OCI-LY7 (cell line): ENCODE measurements at regions not wholly inside any gene's neighbourhood (a gene's known extent, or its start where the extent isn't known, plus 50 kb on each side); places are given as distances from the start of the nearest gene placed in this dataset.

ENCODE experiments used
- BruUV-seq: library from RNA; stranded (reverse); fragments of 400-500 nt; replicated peaks from 2 replicates; lab custom pipeline; 2021; lab: Mats Ljungman, UMichigan
- CTCF ChIA-PET: fragments of 300-600 bp; sonication (Branson Sonifier 250); formaldehyde crosslinking; loops from one replicate; lab custom pipeline; 2022; ENCODE audit warnings: antibody characterized with exemption; ENCODE audit not compliant: unreplicated experiment; lab: Charles Lee
- POLR2A ChIA-PET: fragments of 300-600 bp; sonication (Branson Sonifier 250); formaldehyde crosslinking; loops from one replicate; lab custom pipeline; 2022; ENCODE audit warnings: antibody characterized with exemption; lab: Charles Lee
- DNase-seq: peaks from one replicate; pipeline ENCODE4 v3.0.0-alpha.2; 2015; ENCODE audit warnings: low spot score
- H2AFZ ChIP-seq: fragments of 200-600 bp; sonication (generic), shearing (Covaris generic); 2 replicates; pipeline ENCODE4 v1.6.1; 2014; ENCODE audit warnings: mild to moderate bottlenecking, antibody characterized with exemption, low read length, moderate library complexity
- H3K27ac ChIP-seq: fragments of 200-600 bp; sonication (generic); 2 replicates; pipeline ENCODE4 v1.5.1; 2014; ENCODE audit warnings: mixed run types, low read depth, mild to moderate bottlenecking, moderate library complexity, low read length, inconsistent platforms; ENCODE audit not compliant: poor library complexity, severe bottlenecking
- H3K36me3 ChIP-seq: fragments of 200-600 bp; sonication (generic); 2 replicates; pipeline ENCODE4 v1.6.1; 2014; ENCODE audit warnings: mild to moderate bottlenecking, antibody characterized with exemption, low read length, moderate library complexity, mixed read lengths; ENCODE audit not compliant: insufficient read depth
- H3K4me1 ChIP-seq: fragments of 200-600 bp; sonication (generic); 2 replicates; pipeline ENCODE4 v1.5.1; 2014; ENCODE audit warnings: mild to moderate bottlenecking, low read length; ENCODE audit not compliant: insufficient read depth, poor library complexity, severe bottlenecking
- H3K4me2 ChIP-seq: fragments of 200-600 bp; sonication (generic); 2 replicates; pipeline ENCODE4 v1.6.1; 2014; ENCODE audit warnings: mild to moderate bottlenecking, low read length
- H3K4me3 ChIP-seq: fragments of 200-600 bp; sonication (generic); 2 replicates; pipeline ENCODE4 v1.5.1; 2014; ENCODE audit warnings: mild to moderate bottlenecking, low read depth, low read length; ENCODE audit not compliant: poor library complexity, severe bottlenecking
- H3K79me2 ChIP-seq: fragments of 200-600 bp; sonication (generic); 2 replicates; pipeline ENCODE4 v1.6.1; 2016; ENCODE audit warnings: low read depth, mild to moderate bottlenecking, low read length, moderate library complexity, mixed read lengths; ENCODE audit not compliant: insufficient read depth
- H3K9me2 ChIP-seq: fragments of 200-600 bp; sonication (generic); 2 replicates; pipeline ENCODE4 v1.6.1; 2016; ENCODE audit warnings: mild to moderate bottlenecking, low read length, mixed read lengths; ENCODE audit not compliant: insufficient read depth
- H3K9me3 ChIP-seq: fragments of 200-600 bp; sonication (generic); 2 replicates; pipeline ENCODE4 v1.6.1; 2014; ENCODE audit warnings: mild to moderate bottlenecking, mixed run types, low read length, mixed read lengths
- H4K20me1 ChIP-seq: fragments of 200-600 bp; sonication (generic); 2 replicates; pipeline ENCODE4 v1.6.1; 2014; ENCODE audit warnings: mild to moderate bottlenecking, antibody characterized with exemption, low read length, moderate library complexity, mixed read lengths; ENCODE audit not compliant: insufficient read depth
- CTCF ChIP-seq: fragments of 200-600 bp; sonication (generic); conservative IDR thresholded peaks from 2 replicates; pipeline ENCODE4 v1.5.1; 2014; ENCODE audit warnings: mild to moderate bottlenecking, antibody characterized with exemption, low read length, moderate library complexity, mixed read lengths
- EZH2phosphoT487 ChIP-seq: fragments of 200-600 bp; sonication (generic); IDR thresholded peaks from 2 replicates; pipeline ENCODE4 v1.6.1; 2018; ENCODE audit warnings: low read depth, borderline replicate concordance, mild to moderate bottlenecking, mixed run types, antibody characterized with exemption, low read length, moderate library complexity, mixed read lengths
- intact Hi-C: fragments of 100-400 bp; cut with micrococcal nuclease; formaldehyde crosslinking; loops from one replicate; pipeline ENCODE4 v1.10.0; 2022; ENCODE audit not compliant: unreplicated experiment

- no peaks in the 10 kb centered on the region for H3K79me2 ChIP-seq
- H3K4me2 ChIP-seq, result no peak overlapping the region
- intact Hi-C loops, result no loop called here
- no peaks in the 10 kb centered on the region for H3K36me3 ChIP-seq
- no peak overlapping the region for H3K4me3 ChIP-seq
- TF ChIP-seq EZH2phosphoT487 (no peak), CTCF (no peak)
- no peak overlapping the region for H2AFZ ChIP-seq
- DNase-seq, result no peak
- no peaks in the 10 kb centered on the region for H3K4me1 ChIP-seq
- ChIA-PET POLR2A (no interaction called here), CTCF (no interaction called here)
- no peak overlapping the region for H3K27ac ChIP-seq
- no TSS peak for BruUV-seq
- no peaks in the 10 kb centered on the region for H3K9me2 ChIP-seq
- no peaks in the 10 kb centered on the region for H4K20me1 ChIP-seq
- H3K9me3 ChIP-seq, result no peaks in the 10 kb centered on the region
Measured at GRCh38 chr3:127136706-127137105, 56.2 kb upstream of the PRR23E start.

GRCh38 chr3:127137113-127137512, 55.8 kb upstream of the PRR23E start:
- H3K79me2 ChIP-seq, result no peaks in the 10 kb centered on the region
- H3K4me1 ChIP-seq, result no peaks in the 10 kb centered on the region
- no TSS peak for BruUV-seq
- no peaks in the 10 kb centered on the region for H3K9me3 ChIP-seq
- no peaks in the 10 kb centered on the region for H4K20me1 ChIP-seq
- H3K9me2 ChIP-seq, result no peaks in the 10 kb centered on the region
- no peak for DNase-seq
- intact Hi-C loops, result no loop called here
- H3K4me3 ChIP-seq, result no peak overlapping the region
- no peaks in the 10 kb centered on the region for H3K36me3 ChIP-seq
- CTCF ChIA-PET, result no interaction called here
- no peak overlapping the region for H2AFZ ChIP-seq
- no peak overlapping the region for H3K27ac ChIP-seq
- no peak for TF ChIP-seq CTCF
- no peak for TF ChIP-seq EZH2phosphoT487
- H3K4me2 ChIP-seq, result no peak overlapping the region
- POLR2A ChIA-PET, result no interaction called here

GRCh38 chr3:127137757-127138536, 55.0 kb upstream of the PRR23E start:
- Histone ChIP-seq H3K9me3 (no peaks in the 10 kb centered on the region), H3K4me3 (no peak overlapping the region), H3K79me2 (no peaks in the 10 kb centered on the region), H3K4me1 (no peaks in the 10 kb centered on the region), H3K36me3 (no peaks in the 10 kb centered on the region), H2AFZ (no peak overlapping the region), H3K9me2 (no peaks in the 10 kb centered on the region), H4K20me1 (no peaks in the 10 kb centered on the region), H3K4me2 (no peak overlapping the region), H3K27ac (no peak overlapping the region)
- DNase-seq, result no peak
- POLR2A ChIA-PET, result no interaction called here
- CTCF ChIA-PET, result no interaction called here
- BruUV-seq, result no TSS peak
- TF ChIP-seq CTCF (no peak), EZH2phosphoT487 (no peak)
- intact Hi-C loops, result no loop called here
